HG03342 (cell line): ENCODE measurements at regions not wholly inside any gene's neighbourhood (a gene's known extent, or its start where the extent isn't known, plus 50 kb on each side); places are given as distances from the start of the nearest gene placed in this dataset.
"Not testable (repeated sequence)": the region's sequence is repeated elsewhere in the genome, so short reads cannot be mapped to it uniquely, and the experiment has no call there.

ENCODE experiments used
- ATAC-seq: cut with Tn5 transposase; IDR thresholded peaks from one replicate; pipeline ENCODE4 v1.9.1; 2021; ENCODE audit warnings: mild to moderate bottlenecking, moderate library complexity; ENCODE audit not compliant: unreplicated experiment

DNA sequence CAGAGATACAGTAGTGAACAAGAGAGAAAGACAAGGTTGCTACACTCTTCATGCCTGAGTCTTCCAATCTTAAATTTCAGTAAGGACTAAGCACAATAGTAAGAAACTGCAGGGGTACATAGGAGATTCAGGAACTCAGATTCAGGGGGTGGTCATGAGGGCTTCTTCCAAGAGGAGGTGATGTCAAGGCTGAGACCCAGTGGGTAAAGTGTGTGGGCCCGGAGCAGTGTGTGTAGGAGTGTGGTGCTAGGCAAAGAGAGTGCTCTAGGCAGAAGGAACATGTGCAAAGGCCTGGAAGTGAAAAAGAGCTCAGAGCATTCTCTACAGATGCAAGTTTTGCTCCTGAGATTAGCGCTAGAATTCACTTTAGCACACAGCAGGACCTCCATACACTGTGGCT is 102.9 kb upstream of the SPATA12 start:
- no peak for ATAC-seq

- no peak for ATAC-seq
These were observed 103.6 kb upstream of the SPATA12 start for GRCh38 chr3:56956906-56957305.

DNA sequence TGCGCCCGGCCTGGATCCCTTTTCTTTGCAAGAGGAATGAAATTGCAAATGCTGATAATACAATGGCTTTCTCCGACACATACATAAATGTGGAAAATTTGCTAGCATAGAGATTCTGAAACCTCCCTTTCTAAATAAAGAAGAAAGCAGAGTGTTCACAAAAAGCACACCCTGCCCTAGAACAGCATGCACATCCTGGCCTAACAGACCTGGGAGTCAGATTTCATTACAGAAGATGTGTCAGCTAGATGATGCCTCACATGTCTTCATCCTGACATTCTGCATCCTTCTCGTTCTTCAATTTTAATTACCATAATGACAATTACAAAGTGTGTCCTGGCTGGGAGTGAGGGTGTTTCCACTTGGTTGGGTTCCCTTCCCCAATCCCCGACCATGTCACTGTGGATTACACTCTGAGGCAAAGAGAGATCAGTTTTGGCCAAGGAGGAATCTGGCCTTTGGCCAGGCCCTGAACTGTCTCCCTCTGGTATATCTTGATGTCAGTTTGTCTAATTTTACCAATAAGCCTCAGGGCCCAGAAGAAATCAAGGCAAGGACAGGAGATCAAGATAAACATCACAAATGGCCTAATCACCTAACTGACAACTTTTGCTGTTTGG is 104.9 kb upstream of the SPATA12 start:
- no peak for ATAC-seq

- ATAC-seq = no peak
These were observed 106.3 kb upstream of the SPATA12 start for GRCh38 chr3:56954125-56954524.

GRCh38 chr3:56952846-56953245 is 107.6 kb upstream of the SPATA12 start:
- ATAC-seq = no peak

- ATAC-seq = no peak
These were observed 108.4 kb upstream of the SPATA12 start for GRCh38 chr3:56952061-56952460.

GRCh38 chr3:56951366-56951765 is 109.1 kb upstream of the SPATA12 start:
- ATAC-seq = no peak

DNA sequence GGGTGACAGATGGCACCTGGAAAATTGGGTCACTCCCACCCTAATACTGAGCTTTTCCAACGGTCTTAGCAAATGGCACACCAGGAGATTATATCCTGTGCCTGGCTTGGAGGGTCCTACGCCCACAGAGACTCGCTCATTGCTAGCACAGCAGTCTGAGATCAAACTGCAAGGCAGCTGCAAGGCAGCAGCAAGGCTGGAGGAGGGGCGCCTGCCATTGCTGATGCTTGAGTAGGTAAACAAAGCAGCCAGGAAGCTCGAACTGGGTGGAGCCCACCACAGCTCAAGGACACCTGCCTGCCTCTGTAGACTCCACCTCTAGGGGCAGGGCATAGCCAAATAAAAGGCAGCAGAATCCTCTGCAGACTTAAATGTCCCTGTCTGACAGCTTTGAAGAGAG is 115.1 kb upstream of the SPATA12 start:
- not testable (repeated sequence) for ATAC-seq

GRCh38 chr3:56942523-56942922 is 117.9 kb upstream of the SPATA12 start:
- no peak for ATAC-seq

DNA sequence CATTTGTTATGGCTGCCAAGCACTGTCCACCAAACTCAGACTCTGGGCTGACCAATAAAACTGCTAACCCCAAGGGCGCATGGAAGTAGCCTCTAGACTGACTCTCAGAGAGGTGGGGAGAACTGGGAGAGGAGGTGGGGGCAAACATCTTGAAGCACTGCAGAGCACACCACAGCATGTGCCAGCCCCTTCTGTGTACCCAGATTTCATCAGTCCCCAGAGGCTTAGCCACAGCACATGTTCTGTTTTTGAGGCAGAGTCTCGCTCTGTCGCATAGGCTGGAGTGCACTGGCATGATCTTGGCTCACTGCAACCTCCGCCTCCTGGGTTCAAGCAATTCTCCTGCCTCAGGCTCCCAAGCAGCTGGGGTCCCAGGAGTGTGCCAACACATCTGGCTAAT is 119.5 kb upstream of the SPATA12 start:
- no peak for ATAC-seq

DNA sequence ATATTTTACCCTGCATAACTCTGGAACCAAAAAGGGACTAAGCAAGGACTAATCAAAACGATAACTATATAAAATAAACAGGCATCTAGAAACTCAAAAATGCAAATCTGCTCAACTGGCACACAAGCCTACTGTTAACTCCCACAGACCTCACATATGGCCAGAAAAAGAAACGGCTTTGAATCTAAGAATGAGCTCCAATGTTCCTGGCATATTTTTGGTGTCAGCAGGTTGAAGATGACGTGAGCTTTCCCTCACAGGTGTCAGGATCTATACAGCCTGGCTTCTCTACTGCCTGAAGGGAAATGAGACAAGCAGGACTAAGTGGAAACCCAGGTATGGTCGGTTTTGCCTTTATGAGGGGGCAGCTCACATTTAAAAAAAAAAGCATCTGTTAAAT is 120.1 kb upstream of the SPATA12 start:
- no peak for ATAC-seq

GRCh38 chr3:56939834-56940233 is 120.6 kb upstream of the SPATA12 start:
- ATAC-seq = no peak

DNA sequence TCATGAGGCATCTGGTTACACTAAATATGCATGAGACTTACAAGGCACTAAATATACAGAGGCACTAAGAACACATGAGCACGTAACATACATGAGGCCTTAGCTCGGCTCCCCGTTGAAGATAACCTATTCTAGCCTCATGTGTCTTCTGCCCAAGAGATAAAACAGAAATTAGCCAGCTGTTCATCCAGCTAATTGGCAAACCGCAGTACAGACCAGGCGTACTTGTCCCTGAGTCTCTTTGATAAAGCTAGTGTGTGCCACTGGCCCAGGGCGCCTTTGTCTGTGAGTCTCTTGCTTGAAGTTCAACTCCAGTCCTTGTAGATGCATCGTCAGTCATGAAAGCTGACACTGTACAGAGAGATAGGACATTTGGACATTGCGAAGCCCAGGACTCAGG is 121.9 kb upstream of the SPATA12 start:
- ATAC-seq = no peak

GRCh38 chr3:56937580-56937979 is 122.9 kb upstream of the SPATA12 start:
- no peak for ATAC-seq

GRCh38 chr3:56935811-56936210 is 124.7 kb upstream of the SPATA12 start:
- ATAC-seq = no peak

DNA sequence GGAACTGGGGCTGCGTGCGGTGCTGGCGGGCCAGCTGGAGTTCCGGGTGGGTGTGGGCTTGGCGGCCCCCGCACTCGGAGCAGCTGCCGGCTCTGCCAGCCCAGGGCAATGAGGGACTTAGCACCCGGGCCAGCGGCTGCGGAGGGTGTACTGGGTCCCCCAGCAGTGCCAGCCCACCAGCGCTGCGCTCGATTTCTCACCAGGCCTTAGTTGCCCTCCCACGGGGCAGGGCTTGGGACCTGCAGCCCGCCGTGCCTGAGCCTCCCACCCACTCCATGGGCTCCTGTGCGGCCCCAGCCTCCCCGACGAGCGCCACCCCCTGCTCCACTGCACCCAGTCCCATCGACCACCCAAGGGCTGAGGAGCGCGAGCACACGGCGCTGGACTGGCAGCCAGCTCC is 126.0 kb upstream of the SPATA12 start:
- not testable (repeated sequence) for ATAC-seq

GRCh38 chr3:56933803-56934202 is 126.7 kb upstream of the SPATA12 start:
- no peak for ATAC-seq

DNA sequence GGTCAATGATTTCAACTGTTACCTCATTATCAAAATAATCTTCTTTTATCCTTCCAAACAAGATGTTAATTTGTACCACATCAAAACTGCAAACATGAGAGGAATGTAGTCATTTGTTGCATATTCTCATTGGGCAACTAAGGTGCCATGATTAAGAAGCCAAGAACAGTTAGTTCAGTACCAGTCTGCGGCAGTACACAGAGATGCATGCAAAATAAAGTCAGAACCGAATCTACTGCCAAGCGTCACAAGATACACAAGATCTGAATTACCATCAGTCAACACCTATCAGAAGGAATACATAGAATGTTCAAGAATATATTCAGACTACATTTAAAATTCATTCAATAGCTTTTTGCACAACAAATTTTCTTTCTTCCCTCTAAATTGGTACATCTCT is 127.6 kb upstream of the SPATA12 start:
- no peak for ATAC-seq

DNA sequence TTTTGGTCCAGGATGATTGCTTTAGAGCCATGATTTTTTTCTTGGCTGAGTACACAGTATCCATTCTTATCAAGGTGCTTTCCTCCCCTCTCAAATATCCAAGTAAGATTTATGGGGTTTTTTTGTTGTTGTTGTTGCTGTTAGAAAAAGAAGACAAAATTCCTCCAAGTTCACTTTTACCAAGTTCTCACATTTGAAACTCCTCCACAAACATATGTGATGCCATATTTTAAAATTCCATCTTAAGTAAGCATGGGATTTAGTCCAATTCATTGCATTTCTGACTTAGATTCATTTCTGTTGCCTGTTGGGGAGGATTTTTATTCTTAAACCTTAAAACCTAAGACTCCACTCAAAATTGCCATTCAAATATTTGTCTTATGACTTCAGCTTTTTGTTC is 128.6 kb upstream of the SPATA12 start:
- ATAC-seq = no peak

DNA sequence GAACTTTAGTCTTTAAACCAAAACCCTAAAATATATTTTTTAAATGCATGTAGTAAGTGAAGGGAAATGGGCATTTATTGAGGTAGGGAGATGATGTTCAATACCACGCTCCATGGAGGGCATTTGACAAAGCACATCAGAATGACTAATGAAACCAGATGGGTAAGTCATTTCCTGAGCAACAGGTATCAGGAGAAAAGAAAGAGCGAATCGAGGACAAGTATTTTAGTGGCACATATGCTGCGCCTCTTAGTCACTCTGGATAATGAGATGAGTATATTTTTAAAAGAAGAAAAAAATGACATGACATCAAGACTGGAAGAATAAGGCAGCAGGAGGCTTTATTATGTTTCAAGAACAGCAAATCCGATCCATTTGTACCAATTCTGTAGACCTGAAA is 129.0 kb upstream of the ARHGEF3 start:
- ATAC-seq = no peak

- ATAC-seq = no peak
These were observed 128.3 kb upstream of the ARHGEF3 start for GRCh38 chr3:56929809-56930615.

DNA sequence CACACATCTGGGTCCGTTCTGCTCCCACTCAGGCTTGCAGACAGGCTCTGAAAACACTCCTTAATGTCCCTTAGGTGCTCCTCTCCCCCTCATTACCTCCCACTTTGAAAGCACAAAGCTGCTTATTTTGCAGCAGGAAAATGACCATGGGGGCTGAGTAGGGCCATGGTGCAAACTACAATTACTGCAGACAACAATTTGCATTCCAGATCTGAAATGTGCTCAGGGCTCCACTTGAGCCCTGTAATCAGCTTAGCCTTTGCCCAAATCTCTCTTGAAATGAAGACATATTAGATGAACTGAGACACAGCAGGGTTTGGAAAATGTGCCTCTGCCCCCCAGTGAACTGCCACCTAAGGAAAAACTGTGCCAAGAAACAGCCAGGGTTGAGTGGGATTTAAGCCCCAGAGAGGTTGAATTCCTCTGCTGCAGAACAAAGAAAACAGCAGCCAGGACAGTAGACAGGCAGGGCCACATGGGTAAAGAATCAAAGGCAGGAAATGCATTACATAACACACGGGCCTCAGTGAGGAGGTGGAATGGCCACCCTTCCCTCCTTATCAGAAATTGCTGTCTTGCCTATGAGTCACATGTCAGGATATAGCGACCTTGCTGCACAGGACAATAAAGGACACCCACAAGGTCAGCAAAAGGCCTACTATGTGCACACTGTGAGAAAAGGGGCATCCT is 126.8 kb upstream of the ARHGEF3 start:
- no peak for ATAC-seq
